ENCODE measurements at regions not wholly inside any gene's neighbourhood (a gene's known extent, or its start where the extent isn't known, plus 50 kb on each side); places are given as distances from the start of the nearest gene placed in this dataset.

DNA sequence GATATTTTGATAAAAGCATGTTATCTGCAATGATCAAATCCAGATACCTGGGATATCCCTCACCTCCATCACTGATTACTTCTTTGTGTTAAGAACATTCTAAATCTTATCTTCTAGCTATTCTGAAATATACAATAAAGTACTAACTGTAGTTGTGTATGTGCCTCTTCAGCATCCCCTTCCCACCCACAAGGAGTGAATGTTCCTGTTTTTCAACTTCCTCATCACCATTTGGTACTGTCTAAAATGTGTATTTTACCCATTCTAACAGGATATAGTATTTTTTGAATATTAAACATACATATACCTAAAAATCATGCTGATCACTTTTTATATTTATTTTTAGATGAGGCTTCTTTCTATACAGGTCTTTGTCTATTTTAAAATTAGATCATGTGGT lies 1252.6 kb downstream of the TMEM121 start:
- TF ChIP-seq YY1 (IDR thresholded peaks at IDR 0.05; ENCODE audit: insufficient read depth, insufficient read length) (no peak), ZNF274 (IDR thresholded peaks at IDR 0.05; ENCODE audit: low read depth, low read length) (no peak)

All from NT2/D1 (cell line).